ENCODE measurements at regions not wholly inside any gene's neighbourhood (a gene's known extent, or its start where the extent isn't known, plus 50 kb on each side); places are given as distances from the start of the nearest gene placed in this dataset.

DNA sequence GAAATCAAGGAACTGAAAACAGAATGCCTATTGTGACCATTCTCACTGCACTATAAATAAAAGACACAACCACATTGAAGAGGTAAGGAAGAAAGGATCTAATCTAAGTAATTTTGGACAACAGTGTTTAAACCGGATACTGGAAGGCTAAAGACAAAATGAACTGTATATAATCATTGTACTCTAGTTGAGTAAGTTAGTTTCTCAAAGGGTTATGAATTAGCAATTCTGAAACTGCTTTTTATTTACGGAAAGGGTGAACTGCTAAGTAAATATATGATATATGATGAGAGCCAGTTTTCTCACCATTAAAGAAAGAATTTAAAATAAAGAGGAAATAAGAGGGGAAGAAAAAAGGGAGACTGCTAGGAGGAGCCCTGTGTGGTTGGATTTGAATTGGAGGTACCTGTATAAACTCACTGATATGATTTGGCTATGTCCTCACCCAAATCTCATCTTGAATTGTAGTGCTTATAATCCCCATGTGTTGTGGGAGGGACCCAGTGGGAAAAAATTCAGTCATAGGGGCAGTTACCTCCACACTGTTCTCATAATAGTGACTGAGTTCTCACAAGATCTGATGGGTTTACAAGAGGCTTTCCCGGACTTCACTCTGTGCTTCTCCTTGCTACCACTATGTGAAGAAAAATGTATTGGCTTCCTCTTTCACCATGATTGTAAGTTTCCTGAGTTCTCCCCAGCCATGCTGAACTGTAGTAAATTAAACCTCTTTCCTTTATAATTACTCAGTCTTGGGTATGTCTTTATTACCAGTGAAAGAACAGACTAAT is 607.7 kb downstream of the PYDC2 start:
- H3K9me3 Mint-ChIP-seq: peaks cover 0 to 20% (median 6%) of the 10 kb centered on the region in 3 donors

DNA sequence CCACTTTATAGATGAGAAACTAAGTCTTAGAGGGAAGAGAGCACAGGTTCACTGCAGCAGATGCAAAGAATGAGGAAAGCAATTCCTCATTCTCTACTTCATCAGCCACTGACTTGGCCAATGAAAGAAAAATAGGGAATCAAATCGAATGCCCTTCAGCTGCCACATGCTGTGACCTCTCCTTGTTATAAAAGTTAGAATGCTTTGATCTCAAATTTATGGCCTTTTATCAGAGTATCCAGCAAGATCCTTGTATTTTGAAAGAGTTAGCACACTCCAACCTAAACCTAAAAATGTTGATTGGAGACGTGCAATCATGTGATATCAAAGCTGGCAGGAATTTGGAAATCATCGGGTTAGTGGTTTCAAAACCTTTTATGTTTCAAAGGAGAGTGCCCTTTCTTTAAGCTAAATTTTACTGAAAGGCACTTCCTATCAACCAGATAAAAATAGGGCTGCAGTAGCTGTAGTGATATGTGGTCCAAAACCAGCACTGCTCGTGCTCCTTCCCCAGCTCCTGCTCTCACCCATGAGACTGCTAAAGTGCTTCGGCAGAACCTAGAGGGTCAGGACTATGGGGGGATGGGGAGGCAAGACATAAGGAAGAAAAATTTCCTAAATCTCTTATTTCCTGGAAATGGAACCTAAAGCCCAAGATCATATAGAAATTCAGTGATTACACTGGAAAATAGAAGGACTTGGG is 617.0 kb downstream of the PYDC2 start:
- H3K27ac Mint-ChIP-seq: no peak overlapping the region
- no peaks in the 10 kb centered on the region for H3K4me1 ChIP-seq (ENCODE audit: control insufficient read depth in 1 of 2, extremely low read depth in 1 of 2, insufficient read depth in 2 of 2, low read length in 2 of 2)
- no peaks in the 10 kb centered on the region for H3K4me1 Mint-ChIP-seq
- H3K36me3 Mint-ChIP-seq: no peaks in the 10 kb centered on the region
- DNase-seq (no peak), ATAC-seq (replicated peaks in 1 of 4) (no peak)
- no CpG with 5 or more reads among the region's 5 CpGs for WGBS (ENCODE audit: insufficient coverage)
- H3K4me3 Mint-ChIP-seq: no peak overlapping the region
- no peak overlapping the region for H3K4me3 ChIP-seq (ENCODE audit: control insufficient read depth in 1 of 2, extremely low read depth in 1 of 2, low read length in 1 of 2)
- ChIA-PET CTCF (no interaction called here), POLR2A (no interaction called here)
- no peaks in the 10 kb centered on the region for H3K9me3 ChIP-seq
- H3K9me3 Mint-ChIP-seq: peaks cover 6 to 17% (median 12%) of the 10 kb centered on the region in 3 donors
- H3K27me3 ChIP-seq (replicated peaks in 1 of 2; ENCODE audit: control insufficient read depth in 2 of 2, extremely low read depth in 1 of 2, insufficient read depth in 2 of 2, low read length in 1 of 2): peaks cover 0 to 2% of the 10 kb centered on the region in 2 experiments
- no peaks in the 10 kb centered on the region for H3K27me3 Mint-ChIP-seq
- no peaks in the 10 kb centered on the region for H3K36me3 ChIP-seq (ENCODE audit: control insufficient read depth in 2 of 2, extremely low read depth in 1 of 2, insufficient read depth in 1 of 2, low read length in 1 of 2)
- no peak overlapping the region for H3K27ac ChIP-seq (ENCODE audit: low read length)

More for the DNA sequence above, 607.7 kb downstream of the PYDC2 start:
- Histone ChIP-seq H3K4me1 (ENCODE audit: control insufficient read depth in 1 of 2, extremely low read depth in 1 of 2, insufficient read depth in 2 of 2, low read length in 2 of 2) (no peaks in the 10 kb centered on the region), H3K27me3 (replicated peaks in 1 of 2; ENCODE audit: control insufficient read depth in 2 of 2, extremely low read depth in 1 of 2, insufficient read depth in 2 of 2, low read length in 1 of 2) (no peaks in the 10 kb centered on the region), H3K36me3 (ENCODE audit: control insufficient read depth in 2 of 2, extremely low read depth in 1 of 2, insufficient read depth in 1 of 2, low read length in 1 of 2) (no peaks in the 10 kb centered on the region), H3K9me3 (no peaks in the 10 kb centered on the region), H3K4me3 (ENCODE audit: control insufficient read depth in 1 of 2, extremely low read depth in 1 of 2, low read length in 1 of 2) (no peak overlapping the region), H3K27ac (ENCODE audit: low read length) (no peak overlapping the region)
- Mint-ChIP-seq H3K36me3 (no peaks in the 10 kb centered on the region), H3K27ac (no peak overlapping the region), H3K4me1 (no peaks in the 10 kb centered on the region), H3K4me3 (no peak overlapping the region), H3K27me3 (no peaks in the 10 kb centered on the region)
- ChIA-PET CTCF (no interaction called here), POLR2A (no interaction called here)
- WGBS (ENCODE audit: insufficient coverage): no CpG with 5 or more reads among the region's 3 CpGs
- no peak for DNase-seq
- no peak for ATAC-seq (replicated peaks in 1 of 4)

DNA sequence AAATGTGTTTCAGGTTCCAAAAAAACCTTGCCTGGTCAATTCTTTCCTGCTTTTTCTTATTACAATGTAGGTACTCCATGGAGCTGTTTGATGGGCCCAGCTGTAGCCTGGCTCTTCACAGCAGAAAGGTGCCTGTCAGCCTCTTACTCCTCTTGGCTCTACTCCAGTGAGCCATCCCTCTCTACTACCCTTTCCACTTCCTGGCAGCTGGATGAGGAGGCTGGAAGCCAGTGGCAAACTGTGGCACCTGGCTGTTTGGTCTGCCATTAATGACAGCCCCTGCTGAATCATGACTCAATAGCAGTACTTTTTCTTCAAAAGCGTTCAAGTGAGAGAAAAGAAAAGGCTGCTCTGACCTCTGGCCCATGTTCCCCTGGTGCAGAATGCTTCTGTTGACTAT is 618.1 kb downstream of the PYDC2 start:
- ChIA-PET POLR2A (no interaction called here), CTCF (no interaction called here)
- H3K27ac ChIP-seq (ENCODE audit: low read length): no peak overlapping the region
- no peaks in the 10 kb centered on the region for H3K9me3 ChIP-seq
- Mint-ChIP-seq H3K4me1 (no peaks in the 10 kb centered on the region), H3K27me3 (no peaks in the 10 kb centered on the region), H3K36me3 (no peaks in the 10 kb centered on the region), H3K4me3 (no peak overlapping the region), H3K9me3 (peaks cover 3 to 19% (median 11%) of the 10 kb centered on the region in 3 donors), H3K27ac (no peak overlapping the region)
- no peak overlapping the region for H3K4me3 ChIP-seq (ENCODE audit: control insufficient read depth in 1 of 2, extremely low read depth in 1 of 2, low read length in 1 of 2)
- no peak for DNase-seq
- no peaks in the 10 kb centered on the region for H3K36me3 ChIP-seq (ENCODE audit: control insufficient read depth in 2 of 2, extremely low read depth in 1 of 2, insufficient read depth in 1 of 2, low read length in 1 of 2)
- ATAC-seq (replicated peaks in 1 of 4): no peak
- 60% methylated on average over 1 of the region's 1 CpG for WGBS (ENCODE audit: insufficient coverage)
- no peaks in the 10 kb centered on the region for H3K4me1 ChIP-seq (ENCODE audit: control insufficient read depth in 1 of 2, extremely low read depth in 1 of 2, insufficient read depth in 2 of 2, low read length in 2 of 2)
- H3K27me3 ChIP-seq (replicated peaks in 1 of 2; ENCODE audit: control insufficient read depth in 2 of 2, extremely low read depth in 1 of 2, insufficient read depth in 2 of 2, low read length in 1 of 2): peaks cover 0 to 2% of the 10 kb centered on the region in 2 experiments

DNA sequence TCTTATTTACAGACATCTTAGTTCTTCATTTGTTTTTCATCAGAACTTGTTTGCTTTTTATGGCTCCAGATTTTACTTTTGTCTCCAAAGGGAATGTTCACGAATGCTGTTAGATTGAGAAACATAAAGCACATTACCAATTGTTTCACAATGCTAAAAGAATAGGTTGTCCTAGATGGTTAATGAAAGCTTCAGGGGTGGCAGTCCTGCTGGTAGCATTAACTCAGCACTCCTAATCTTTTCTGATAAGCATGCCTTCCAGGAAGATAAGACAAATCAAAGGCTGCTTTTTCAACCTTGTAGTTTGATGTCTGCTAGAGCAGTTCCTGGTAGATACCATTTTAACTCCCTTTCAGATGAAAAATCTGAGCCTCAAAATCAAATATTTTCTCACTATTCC is 619.4 kb downstream of the PYDC2 start:
- ChIA-PET CTCF (no interaction called here), POLR2A (no interaction called here)
- H3K4me1 Mint-ChIP-seq: no peaks in the 10 kb centered on the region
- peaks cover 3 to 19% (median 16%) of the 10 kb centered on the region in 3 donors for H3K9me3 Mint-ChIP-seq
- WGBS (ENCODE audit: insufficient coverage): no CpG with 5 or more reads among the region's 1 CpG
- Histone ChIP-seq H3K4me1 (ENCODE audit: control insufficient read depth in 1 of 2, extremely low read depth in 1 of 2, insufficient read depth in 2 of 2, low read length in 2 of 2) (no peaks in the 10 kb centered on the region), H3K9me3 (no peaks in the 10 kb centered on the region), H3K4me3 (ENCODE audit: control insufficient read depth in 1 of 2, extremely low read depth in 1 of 2, low read length in 1 of 2) (no peak overlapping the region), H3K27me3 (replicated peaks in 1 of 2; ENCODE audit: control insufficient read depth in 2 of 2, extremely low read depth in 1 of 2, insufficient read depth in 2 of 2, low read length in 1 of 2) (peaks cover 0 to 2% of the 10 kb centered on the region in 2 experiments), H3K36me3 (ENCODE audit: control insufficient read depth in 2 of 2, extremely low read depth in 1 of 2, insufficient read depth in 1 of 2, low read length in 1 of 2) (no peaks in the 10 kb centered on the region), H3K27ac (ENCODE audit: low read length) (no peak overlapping the region)
- H3K27me3 Mint-ChIP-seq: no peaks in the 10 kb centered on the region
- no peaks in the 10 kb centered on the region for H3K36me3 Mint-ChIP-seq
- no peak for ATAC-seq (replicated peaks in 1 of 4)
- DNase-seq: no peak
- no peak overlapping the region for H3K4me3 Mint-ChIP-seq
- H3K27ac Mint-ChIP-seq: no peak overlapping the region

- DNase-seq (no peak), ATAC-seq (replicated peaks in 1 of 4) (no peak)
- CTCF ChIA-PET: no interaction called here
- H3K27ac Mint-ChIP-seq: no peak overlapping the region
- POLR2A ChIA-PET: no interaction called here
- no peak overlapping the region for H3K27ac ChIP-seq (ENCODE audit: low read length)
- peaks cover 3 to 20% (median 19%) of the 10 kb centered on the region in 3 donors for H3K9me3 Mint-ChIP-seq
- H3K36me3 ChIP-seq (ENCODE audit: control insufficient read depth in 2 of 2, extremely low read depth in 1 of 2, insufficient read depth in 1 of 2, low read length in 1 of 2): no peaks in the 10 kb centered on the region
- H3K9me3 ChIP-seq: no peaks in the 10 kb centered on the region
- no peak overlapping the region for H3K4me3 Mint-ChIP-seq
- no peaks in the 10 kb centered on the region for H3K4me1 Mint-ChIP-seq
- H3K4me3 ChIP-seq (ENCODE audit: control insufficient read depth in 1 of 2, extremely low read depth in 1 of 2, low read length in 1 of 2): no peak overlapping the region
- no peaks in the 10 kb centered on the region for H3K36me3 Mint-ChIP-seq
- H3K4me1 ChIP-seq (ENCODE audit: control insufficient read depth in 1 of 2, extremely low read depth in 1 of 2, insufficient read depth in 2 of 2, low read length in 2 of 2): no peaks in the 10 kb centered on the region
- H3K27me3 ChIP-seq (replicated peaks in 1 of 2; ENCODE audit: control insufficient read depth in 2 of 2, extremely low read depth in 1 of 2, insufficient read depth in 2 of 2, low read length in 1 of 2): peaks cover 0 to 2% of the 10 kb centered on the region in 2 experiments
- WGBS (ENCODE audit: insufficient coverage): 57% methylated on average over 3 of the region's 5 CpGs
- no peaks in the 10 kb centered on the region for H3K27me3 Mint-ChIP-seq
Measured at GRCh38 chr3:192082730-192083660, 622.0 kb downstream of the PYDC2 start.
